ENCODE measurements at regions not wholly inside any gene's neighbourhood (a gene's known extent, or its start where the extent isn't known, plus 50 kb on each side); places are given as distances from the start of the nearest gene placed in this dataset.

GRCh38 chr19:28245937-28246336 is 967.0 kb downstream of the UQCRFS1 start:
- DNase-seq, result no peak

DNA sequence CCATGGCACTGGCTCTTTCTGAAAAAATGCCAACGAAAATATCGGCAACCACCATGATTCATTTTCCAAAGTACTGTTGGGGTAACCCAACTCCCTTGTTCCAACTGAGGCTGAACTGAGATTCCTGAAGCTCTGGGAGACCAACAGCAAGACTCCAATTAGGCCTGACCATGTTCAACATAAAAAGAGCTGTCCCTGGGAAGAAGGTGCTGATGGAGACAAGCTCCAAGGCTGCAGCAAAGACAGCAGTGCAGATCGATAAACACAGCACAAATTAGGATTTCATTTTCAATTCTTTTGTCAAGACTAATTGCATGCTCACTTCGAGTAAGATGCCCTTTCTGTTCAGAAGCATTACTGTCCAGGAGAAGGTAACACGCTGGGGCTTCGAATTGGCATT is 968.0 kb downstream of the UQCRFS1 start:
- DNase-seq, result no peak

DNA sequence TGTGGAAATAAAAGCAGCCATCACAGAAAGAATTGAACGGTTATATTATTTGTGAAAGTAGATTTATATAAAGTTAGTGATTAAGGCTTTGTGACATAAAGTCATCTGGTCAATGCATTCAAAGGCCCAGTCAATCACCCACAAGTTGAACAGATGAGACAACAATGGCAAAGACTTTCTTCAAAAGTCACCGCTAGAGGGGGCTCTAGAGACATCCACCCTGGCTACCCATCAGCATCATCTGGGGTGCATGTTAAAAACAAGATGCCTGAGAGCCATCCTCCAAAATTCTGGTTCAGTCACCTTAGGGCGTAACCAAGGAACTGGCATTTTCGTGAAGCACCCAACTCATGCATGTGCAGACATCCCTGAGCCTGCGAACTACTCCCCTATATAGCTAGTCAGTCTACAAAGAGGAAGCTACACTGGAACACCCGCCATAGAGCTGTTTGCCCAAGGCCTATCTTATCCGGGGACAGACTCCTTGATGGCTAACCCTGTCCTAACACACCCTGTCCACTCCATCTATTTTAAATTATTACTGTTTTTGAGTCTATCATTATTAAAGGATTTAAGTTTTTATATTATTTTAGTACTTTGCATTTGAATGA is 970.5 kb downstream of the UQCRFS1 start:
- DNase-seq, result no peak

- DNase-seq, result no peak
These were observed 973.7 kb downstream of the UQCRFS1 start for GRCh38 chr19:28239270-28239669.

DNA sequence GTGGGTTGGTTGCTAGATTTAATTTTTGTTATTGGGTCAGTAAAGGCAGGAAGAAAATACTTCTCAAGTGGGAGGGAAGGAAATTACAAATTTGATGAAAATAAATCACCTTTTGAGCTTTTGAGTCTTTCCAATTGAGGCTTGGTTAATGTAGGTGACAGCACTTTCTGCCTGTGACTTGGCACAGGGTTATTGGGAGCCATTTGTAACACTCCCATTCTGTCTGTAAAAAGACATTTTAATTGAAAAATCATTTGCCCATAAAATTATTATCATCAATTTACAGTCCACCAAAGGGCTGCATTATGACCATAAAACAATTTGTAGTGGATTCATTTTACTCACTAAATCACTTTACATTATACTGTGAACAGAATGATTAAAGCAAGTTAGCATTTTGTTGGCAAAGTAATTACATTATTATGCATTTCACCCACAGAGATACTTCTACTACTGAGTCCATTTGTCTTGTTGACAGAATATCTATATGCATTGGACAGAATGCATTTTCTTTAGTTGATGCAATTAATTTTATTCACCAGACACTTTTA is 974.6 kb downstream of the UQCRFS1 start:
- DNase-seq, result no peak

- DNase-seq, result no peak
These were observed 977.3 kb downstream of the UQCRFS1 start for GRCh38 chr19:28235606-28236125.

DNA sequence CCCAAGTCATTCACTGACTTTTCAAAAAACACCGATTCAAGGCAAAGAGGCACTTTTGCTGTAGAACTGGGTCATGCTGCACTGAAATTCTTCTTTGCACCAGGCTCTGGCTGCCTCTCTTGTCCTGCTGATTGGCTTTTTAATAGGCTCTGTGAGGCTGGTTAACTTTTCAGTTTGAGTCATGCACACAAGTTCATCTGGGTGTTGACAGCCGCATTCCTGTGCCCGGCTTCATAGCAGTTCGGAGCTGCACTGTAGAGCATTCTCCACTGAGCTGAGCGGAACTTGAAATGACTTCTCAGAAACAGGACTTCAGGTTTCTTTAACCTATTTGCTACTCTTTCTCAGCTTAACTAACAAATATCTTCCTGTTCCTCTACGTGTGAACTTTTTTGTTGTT is 978.3 kb downstream of the UQCRFS1 start:
- no peak for DNase-seq

DNA sequence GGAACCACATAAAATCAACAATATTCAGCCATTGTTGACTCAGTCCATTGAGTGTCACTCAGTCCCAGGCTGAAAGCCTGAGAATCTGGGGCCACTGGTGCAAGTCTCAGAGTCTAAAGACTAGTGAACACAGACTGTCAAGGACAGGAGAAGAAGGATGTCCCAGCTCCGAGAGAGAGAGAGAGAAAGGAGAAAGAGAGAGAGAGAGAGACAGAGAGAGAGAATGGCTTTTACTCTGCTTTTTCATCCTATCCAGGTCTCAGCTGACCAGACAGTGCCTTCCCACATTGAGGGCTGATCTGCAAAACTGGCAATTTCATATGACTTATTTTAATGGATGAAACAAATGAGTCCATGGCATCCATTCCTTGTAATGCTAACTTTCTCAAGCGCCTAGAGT is 984.1 kb downstream of the UQCRFS1 start:
- DNase-seq, result no peak

- no peak for DNase-seq
These were observed 988.5 kb downstream of the UQCRFS1 start for GRCh38 chr19:28224441-28224840.

DNA sequence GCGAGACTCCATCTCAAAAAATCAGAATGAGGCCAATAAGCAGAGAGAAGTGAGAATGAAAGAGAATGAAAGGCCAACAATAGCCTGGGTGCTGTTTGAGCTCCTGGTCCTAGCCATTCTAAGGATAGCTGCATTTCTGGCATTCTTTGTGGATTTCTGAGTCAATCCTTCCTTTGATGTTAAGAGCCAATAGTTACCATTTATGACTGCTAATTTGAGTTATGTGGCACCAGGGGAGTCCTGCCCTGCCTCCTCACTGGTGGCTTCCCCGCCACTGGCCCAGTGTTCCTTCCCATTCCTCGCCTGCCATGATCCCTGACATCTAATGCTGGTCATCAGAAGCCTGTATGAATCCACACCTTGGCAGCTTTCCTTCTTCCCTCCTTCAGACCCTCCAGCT is 991.2 kb downstream of the UQCRFS1 start:
- no peak for DNase-seq

GRCh38 chr19:28218728-28219127 is 994.2 kb downstream of the UQCRFS1 start:
- no peak for DNase-seq

DNA sequence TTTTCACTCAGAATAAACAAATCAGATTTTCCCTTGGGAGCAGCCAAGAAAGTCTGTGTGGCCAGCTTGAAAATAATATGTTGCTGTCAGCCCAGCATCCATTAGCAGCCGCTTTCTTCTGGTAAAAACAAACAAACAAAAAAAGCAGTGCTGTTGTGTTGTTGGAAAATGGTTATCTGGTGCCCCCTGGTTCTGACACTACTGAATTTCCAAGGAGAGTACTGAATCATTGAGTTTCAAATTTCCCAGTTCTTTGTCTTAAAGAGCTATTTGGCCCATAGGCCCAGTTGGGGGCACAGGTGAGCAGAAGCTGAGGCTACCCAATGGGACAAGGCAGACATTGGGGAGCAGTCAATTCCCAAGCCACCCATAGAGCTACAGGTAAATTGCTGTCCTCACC is 995.9 kb downstream of the UQCRFS1 start:
- DNase-seq, result no peak

DNA sequence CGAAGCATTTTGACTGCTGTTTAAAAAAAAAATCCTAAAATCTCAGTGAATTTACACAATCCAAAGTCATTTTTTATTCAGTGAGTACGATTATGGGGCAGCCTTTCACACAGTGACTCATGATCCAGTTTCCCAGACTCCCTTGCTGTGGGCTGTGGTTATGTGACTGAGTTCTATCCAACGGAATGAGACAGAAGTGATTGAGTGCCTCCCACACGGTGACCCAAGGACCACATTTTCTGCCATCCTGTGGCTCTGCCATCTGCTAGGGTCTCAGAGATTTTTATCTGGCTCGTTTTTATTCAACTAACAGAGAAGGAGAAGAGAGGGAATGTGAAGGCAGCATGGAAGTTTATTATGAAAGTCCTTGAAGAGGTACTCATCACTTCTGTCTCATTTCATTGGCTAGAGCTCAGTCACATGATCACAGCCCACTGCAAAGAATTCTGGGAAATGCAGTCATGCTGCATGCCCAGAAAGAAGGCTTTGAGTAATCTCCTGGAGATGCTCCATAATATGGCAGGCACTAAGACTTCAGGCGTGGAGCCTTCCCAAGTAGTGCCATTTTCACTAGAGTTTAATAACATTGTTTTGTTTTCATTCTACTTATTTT is 999.4 kb downstream of the UQCRFS1 start:
- no peak for DNase-seq

- no peak for DNase-seq
These were observed 1002.1 kb downstream of the UQCRFS1 start for GRCh38 chr19:28210886-28211285.

DNA sequence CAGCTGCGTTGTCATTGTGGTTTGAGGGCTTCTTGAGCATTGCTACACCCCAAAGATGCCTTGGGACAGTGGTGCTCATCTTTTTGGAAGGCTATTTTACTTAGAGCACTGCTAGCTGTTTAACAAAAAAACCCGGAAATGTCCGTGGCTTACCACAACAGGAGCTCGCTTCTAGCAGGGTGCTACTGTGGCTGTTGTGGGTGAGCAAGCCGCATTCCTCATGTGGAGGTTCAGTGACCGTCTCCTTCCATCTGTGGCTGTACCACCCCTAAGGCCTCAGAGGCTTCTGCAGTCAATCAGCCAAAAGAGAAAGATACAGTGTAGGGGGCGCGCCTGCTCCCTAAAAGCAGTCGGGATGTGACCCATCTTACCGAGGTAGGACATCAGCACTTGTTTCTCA is 1004.2 kb downstream of the UQCRFS1 start:
- DNase-seq, result no peak

GRCh38 chr19:28207244-28207643 is 1005.7 kb downstream of the UQCRFS1 start:
- no peak for DNase-seq

DNA sequence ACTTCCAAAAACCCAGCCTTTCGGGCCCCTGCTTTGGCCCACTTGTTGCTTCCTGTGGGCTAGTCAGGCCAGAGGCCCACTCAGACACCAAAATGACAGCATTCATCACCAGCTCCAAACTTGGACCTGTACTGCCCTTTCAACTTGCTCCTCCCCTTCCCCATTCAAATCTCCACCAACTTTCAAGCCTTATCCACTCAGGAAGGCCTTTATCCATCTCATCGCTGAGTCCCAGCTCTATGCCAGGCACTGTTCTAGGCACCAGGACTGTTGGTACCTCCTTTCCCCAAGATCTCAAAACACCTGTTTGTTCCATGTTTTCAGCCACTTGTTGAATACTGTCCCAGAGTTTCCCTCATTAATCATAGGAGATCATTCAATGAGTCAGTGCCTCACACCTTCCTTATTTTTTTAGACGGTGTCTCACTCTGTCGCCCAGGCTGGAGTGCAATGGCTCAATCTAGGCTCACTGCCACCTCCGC is 1011.4 kb downstream of the UQCRFS1 start:
- no peak for DNase-seq

DNA sequence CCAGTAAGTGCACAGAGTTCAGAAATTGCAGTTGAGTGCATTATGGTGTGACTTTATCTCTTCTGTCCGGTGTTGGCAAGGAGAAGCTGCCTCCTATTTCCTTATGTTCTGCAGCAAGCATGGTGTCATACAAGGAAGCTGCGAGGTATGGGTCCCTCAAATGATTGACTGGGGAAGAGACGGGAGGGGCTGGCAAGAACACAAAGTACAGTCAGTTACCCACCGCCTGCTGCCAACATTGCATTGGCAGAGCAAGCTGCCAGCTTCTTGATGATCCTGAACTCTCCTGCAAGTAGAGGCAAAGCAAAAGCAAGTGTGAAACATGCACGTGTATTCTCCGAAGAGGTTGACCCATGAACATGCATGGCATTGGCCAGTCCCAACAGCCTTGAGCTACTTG is 1013.6 kb downstream of the UQCRFS1 start:
- DNase-seq, result no peak

- no peak for DNase-seq
These were observed 1016.0 kb downstream of the UQCRFS1 start for GRCh38 chr19:28196961-28197360.

- DNase-seq, result no peak
These were observed 1016.9 kb downstream of the UQCRFS1 start for GRCh38 chr19:28196101-28196500.

- DNase-seq, result no peak
These were observed 1027.3 kb downstream of the UQCRFS1 start for GRCh38 chr19:28185646-28186045.

DNA sequence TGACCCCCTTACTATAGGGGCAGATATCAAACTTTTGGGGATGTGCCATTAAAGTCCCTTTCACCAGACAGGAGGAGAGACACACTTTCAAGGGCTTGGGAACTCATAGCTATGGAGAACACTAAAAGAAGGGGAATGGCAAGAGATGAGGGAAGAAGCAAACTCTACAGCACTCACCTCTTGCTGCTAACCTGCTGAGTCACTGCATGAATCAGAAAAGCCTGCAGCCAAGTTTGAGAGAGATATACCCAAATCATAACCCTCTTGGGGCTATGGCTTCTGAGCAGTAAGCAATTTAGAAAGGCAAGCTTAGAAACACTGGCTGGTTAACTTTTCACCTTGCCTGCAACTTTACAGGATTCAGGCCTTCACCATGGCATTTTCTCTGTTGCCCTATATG is 1028.0 kb downstream of the UQCRFS1 start:
- DNase-seq, result no peak

DNA sequence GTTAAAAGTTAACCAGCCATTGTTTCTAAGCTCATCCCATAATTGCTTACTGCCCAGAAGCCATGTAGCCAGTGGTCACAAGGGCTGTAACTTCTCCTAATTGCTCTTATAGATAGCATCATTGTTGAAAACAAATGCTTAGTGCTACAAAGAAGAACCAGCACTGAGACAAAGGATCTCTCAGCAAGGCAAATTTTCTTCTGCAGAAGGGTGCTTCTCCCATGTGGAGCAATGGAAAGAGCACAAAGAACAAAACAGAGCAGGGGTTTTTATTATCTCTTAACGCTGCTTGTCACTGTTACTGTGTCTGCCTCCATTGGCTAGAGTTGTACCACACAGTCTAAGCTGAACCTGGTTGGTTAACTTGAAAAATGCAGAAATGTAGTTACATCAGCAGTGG is 1036.8 kb downstream of the UQCRFS1 start:
- no peak for DNase-seq

DNA sequence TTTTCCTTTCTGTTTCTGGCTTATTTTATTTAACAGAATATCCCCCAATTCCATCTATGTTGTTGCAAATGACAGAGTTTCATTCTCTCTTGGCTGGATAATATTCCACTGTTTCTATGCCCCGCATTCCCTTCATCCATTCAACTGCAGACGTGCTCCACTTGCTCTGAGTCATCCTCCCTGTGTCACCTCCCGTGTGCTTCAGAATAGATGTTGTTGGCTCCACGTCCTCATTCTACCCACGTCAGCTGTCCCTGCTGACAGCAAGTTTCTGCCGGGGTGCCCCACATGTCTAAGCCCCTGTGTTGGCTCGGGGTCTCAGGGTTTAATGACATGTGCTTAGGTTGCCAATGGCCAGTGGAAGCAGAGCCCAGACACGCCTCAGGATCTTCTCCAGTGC is 1041.0 kb downstream of the UQCRFS1 start:
- no peak for DNase-seq

GRCh38 chr19:28170066-28170465 is 1042.9 kb downstream of the UQCRFS1 start:
- DNase-seq, result no peak

Data from T1000 (cell line).